ENCODE measurements at regions not wholly inside any gene's neighbourhood (a gene's known extent, or its start where the extent isn't known, plus 50 kb on each side); places are given as distances from the start of the nearest gene placed in this dataset.

GRCh38 chr7:54689394-54690049 lies 69.5 kb downstream of the SEC61G start:
- intact Hi-C loops (cut with DNase I), result no loop called here
- Histone ChIP-seq H3K4me1 (replicated peaks) (no peaks in the 10 kb centered on the region), H3K4me3 (no peak overlapping the region), H3K27ac (no peak overlapping the region), H3K9me3 (no peaks in the 10 kb centered on the region), H3K36me3 (no peaks in the 10 kb centered on the region), H3K27me3 (replicated peaks; ENCODE audit: insufficient read depth) (no peaks in the 10 kb centered on the region)
- TF ChIP-seq POLR2AphosphoS5 (IDR thresholded peaks at IDR 0.05) (no peak), POLR2A (IDR thresholded peaks at IDR 0.05) (no peak), CTCF (IDR thresholded peaks at IDR 0.05) (no peak)
- DNase-seq (ENCODE audit: low spot score), result no peak
- WGBS, result 56% methylated on average over 5 of the region's 5 CpGs

- 64% methylated on average over 5 of the region's 5 CpGs for WGBS
- Histone ChIP-seq H3K4me3 (no peak overlapping the region), H3K36me3 (no peaks in the 10 kb centered on the region), H3K9me3 (no peaks in the 10 kb centered on the region), H3K27ac (no peak overlapping the region), H3K4me1 (replicated peaks) (no peaks in the 10 kb centered on the region), H3K27me3 (replicated peaks; ENCODE audit: insufficient read depth) (no peaks in the 10 kb centered on the region)
- intact Hi-C loops (cut with DNase I), result no loop called here
- DNase-seq (ENCODE audit: low spot score), result no peak
- no peak for TF ChIP-seq POLR2A (IDR thresholded peaks at IDR 0.05)
- TF ChIP-seq CTCF (IDR thresholded peaks at IDR 0.05), result no peak
- TF ChIP-seq POLR2AphosphoS5 (IDR thresholded peaks at IDR 0.05), result no peak
Measured at GRCh38 chr7:54687462-54688212, 71.4 kb downstream of the SEC61G start.

GRCh38 chr7:54680377-54681005 lies 78.5 kb downstream of the SEC61G start:
- no peaks in the 10 kb centered on the region for H3K36me3 ChIP-seq
- DNase-seq (ENCODE audit: low spot score), result no peak
- no peaks in the 10 kb centered on the region for H3K4me1 ChIP-seq (replicated peaks)
- no peak overlapping the region for H3K27ac ChIP-seq
- intact Hi-C loops (cut with DNase I), result no loop called here
- H3K9me3 ChIP-seq, result no peaks in the 10 kb centered on the region
- no peaks in the 10 kb centered on the region for H3K27me3 ChIP-seq (replicated peaks; ENCODE audit: insufficient read depth)
- WGBS, result 80% methylated on average over 4 of the region's 4 CpGs
- TF ChIP-seq CTCF (IDR thresholded peaks at IDR 0.05), result no peak
- no peak for TF ChIP-seq POLR2AphosphoS5 (IDR thresholded peaks at IDR 0.05)
- TF ChIP-seq POLR2A (IDR thresholded peaks at IDR 0.05), result no peak
- no peak overlapping the region for H3K4me3 ChIP-seq

GRCh38 chr7:54679490-54679817 lies 79.6 kb downstream of the SEC61G start:
- TF ChIP-seq POLR2AphosphoS5 (IDR thresholded peaks at IDR 0.05), result no peak
- TF ChIP-seq POLR2A (IDR thresholded peaks at IDR 0.05), result no peak
- TF ChIP-seq CTCF (IDR thresholded peaks at IDR 0.05), result no peak
- DNase-seq (ENCODE audit: low spot score), result no peak
- Histone ChIP-seq H3K9me3 (no peaks in the 10 kb centered on the region), H3K36me3 (no peaks in the 10 kb centered on the region), H3K27me3 (replicated peaks; ENCODE audit: insufficient read depth) (no peaks in the 10 kb centered on the region), H3K27ac (no peak overlapping the region), H3K4me1 (replicated peaks) (no peaks in the 10 kb centered on the region), H3K4me3 (no peak overlapping the region)
- 96% methylated on average over 5 of the region's 5 CpGs for WGBS
- intact Hi-C loops (cut with DNase I), result no loop called here

All from prostate gland (tissue), 2 donors.